ENCODE measurements at regions not wholly inside any gene's neighbourhood (a gene's known extent, or its start where the extent isn't known, plus 50 kb on each side); places are given as distances from the start of the nearest gene placed in this dataset.

DNA sequence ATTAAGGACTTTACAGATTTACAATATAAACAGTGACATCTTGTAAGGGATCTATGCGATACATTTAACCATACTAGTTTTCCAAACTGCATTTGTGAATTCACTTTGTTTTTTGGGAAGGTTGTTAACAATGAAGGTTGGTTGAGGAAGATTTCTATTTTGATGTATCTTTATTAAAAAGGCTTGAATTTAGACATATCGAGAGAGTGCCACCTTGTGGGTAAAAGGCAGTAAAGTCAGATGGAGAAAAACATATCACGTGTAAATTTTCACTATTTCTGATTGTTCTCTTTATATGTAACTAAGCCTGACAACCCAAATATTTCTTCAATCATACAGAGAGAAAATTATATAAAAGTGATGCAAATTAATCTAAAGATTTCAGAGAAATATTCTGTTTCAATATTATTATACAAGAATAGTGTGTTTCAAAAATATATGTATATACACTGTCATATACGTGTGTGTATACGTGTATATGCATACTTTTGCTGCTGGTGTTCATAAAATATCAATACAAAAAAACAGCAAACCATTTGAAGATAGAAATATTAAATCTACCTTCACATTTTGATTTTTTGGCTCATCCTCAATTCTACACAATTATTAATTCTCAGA lies 988.6 kb downstream of the SORCS1 start:
- DNase-seq, result no peak

DNA sequence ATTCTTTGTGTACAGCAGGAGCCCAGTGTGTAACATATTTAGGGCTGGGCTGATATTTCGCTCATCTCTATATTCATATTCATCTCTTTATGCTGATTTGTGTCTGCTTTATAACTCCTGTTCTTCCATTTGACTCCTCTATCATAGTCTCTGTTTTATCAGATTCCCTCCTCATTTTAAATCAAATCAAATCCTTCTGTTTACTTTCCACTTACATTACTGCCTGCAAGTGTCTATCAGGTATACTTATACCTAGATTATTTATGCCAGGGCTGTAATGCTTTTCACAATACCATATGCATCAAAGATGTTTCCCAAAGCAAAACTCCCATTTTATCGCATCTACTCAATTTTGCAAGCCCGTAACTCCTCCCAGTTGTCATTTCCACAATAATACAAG lies 990.7 kb downstream of the SORCS1 start:
- DNase-seq, result no peak

DNA sequence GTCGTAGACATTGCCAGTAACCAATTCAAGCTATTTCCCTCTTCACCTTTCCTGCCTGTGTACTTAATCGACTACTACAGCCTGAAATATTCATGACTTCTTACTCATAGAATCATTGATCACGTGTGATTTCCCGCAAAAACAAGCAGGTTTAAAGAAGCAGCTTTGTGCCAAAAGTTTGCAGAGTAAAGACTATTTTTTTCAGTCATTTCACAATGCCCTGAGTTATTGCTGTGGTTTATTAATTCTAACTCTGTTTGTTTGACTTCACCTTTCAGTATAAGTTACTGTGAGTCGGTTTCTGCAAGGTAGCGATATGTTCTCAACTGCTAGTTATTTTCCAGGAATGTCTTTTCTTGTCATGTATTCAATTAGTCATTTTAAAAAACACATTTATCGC lies 995.3 kb downstream of the SORCS1 start:
- DNase-seq, result no peak

DNA sequence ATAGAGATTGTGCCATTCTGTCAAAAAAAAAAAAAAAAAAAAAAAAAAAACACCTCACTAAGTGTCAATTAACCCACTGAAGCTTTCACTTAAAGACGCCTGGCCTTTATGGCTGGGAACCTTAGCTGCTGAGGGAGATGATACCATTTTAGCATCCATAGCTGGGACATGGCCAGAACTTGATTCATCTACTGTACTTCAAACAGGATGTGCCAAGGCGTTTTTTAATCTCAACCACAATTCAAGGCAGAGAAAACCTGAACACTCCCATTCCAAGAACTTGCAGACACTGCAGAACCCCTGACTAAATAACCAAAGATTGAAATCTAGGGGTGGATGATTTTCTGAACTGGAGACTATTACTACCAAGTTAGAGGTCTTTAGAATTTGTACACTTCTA lies 996.6 kb downstream of the SORCS1 start:
- no peak for DNase-seq

DNA sequence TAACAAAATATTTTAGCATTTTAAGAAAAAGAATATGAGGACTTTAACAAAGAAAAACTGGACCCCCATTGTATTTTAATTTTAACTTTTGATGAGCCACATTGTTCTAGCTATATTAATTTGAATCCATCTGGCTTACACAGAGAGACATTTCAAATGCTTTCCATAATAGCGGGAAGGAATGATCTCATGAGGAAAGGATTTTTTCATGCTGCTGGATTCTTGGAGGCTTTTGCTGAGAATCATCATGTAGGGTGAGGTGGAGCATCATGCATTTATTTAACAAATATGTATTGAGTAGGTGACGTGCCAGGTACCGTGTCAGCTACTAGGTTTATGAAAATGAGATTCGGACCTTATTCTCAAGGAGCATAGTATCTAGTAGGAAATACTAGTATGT lies 1006.3 kb downstream of the SORCS1 start:
- no peak for DNase-seq

DNA sequence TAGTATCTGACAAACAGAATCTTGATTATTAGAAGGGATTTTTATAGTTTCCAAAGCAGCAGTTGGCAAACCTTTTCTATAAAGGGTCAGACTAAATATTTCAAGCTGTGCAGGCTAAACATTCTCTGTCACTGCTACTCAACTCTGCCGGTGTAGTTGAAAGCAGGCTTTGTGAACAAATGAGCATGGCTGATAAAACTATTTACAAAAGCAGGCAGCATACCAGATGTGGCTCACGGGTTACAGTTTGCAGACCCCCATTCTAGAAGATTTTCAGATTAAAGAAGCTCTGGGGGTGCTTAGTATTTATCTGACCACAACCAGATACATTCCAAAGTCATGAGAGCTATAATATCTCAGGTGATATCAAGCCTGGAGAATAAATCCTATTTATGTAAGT lies 1017.5 kb downstream of the SORCS1 start:
- no peak for DNase-seq

DNA sequence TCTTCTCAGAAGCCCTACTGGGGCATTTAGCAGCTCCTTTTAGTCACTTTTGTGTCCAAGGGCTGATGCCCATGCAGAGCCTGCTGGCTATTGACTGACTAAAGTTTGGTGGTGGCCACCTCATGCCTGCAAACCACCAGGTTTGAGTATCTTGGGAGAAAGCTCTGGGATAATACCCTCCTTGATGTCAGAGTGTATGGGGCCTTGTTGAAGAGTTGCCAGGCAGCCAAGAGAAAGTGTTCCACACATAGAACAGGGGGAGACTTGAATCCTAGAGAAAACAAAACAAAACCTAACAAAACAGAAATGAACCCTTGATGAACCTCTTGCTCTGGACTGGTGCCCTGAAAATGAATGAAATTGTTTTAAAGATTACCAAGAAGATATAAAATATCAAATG lies 1024.6 kb downstream of the SORCS1 start:
- DNase-seq, result no peak

DNA sequence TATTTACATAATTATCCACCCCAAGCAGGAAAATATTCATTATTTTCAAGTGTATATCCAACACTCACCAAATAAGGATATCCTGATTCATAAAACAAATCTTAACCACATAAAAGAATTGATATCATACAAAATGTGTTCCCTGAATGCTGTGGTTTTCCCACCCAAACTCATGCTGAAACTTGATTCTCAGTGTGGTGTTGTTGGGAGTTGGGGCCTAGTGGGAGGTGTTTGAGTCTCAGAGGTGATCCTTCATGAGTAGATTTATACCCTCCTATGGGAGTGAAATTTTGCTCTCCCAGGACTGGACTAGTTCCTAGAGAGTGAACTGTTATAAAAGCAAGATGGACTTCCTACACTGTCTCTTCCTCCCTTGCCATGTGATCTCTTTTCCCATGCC lies 1028.3 kb downstream of the SORCS1 start:
- no peak for DNase-seq

DNA sequence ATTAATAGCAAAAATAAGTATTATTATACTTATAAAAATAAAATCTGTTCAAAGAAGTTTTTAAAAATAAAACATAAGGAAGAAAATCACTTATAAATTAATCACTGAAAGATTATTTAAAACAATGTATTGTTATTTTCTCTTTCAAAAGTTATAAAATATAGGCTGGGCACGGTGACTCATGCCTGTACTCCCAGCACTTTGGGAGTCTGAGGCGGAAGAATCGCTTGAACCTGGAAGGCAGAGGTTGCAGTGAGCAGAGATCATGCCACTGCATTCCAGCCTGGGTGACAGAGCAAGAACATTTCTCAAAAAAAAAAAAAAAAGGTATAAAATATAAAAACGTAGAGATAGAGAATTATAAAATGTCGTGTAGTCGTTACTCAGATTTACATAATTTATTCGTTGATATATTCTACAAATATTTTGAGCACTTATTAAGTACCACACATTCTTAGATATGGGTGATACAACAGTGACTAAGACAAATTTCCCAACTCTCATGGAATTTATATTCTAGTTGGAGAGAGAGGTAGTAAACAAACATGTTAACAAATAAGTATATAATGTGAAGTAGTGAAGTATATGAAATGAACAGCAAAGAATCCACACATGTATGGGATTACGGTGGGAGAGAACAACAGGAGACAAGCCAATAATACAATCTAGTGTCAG lies 1030.0 kb downstream of the SORCS1 start:
- no peak for DNase-seq

DNA sequence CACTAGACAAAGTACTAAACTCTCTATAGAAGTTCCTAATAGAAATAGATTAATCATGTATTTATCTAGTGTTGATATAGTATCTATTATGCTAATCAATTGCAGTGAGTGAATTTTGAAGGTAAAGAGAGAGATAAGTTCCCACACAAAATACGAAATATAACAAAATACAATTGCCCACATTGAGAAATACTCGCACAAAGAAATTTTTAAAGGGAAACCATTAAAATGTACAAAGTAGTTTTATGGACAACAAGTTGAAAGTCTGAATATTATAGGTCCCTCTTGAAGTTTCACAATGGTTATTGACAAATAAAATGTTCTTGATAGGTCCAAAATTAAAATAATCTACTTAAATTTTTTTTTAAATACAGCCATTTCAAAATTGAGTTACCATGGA lies 1031.1 kb downstream of the SORCS1 start:
- DNase-seq, result no peak

DNA sequence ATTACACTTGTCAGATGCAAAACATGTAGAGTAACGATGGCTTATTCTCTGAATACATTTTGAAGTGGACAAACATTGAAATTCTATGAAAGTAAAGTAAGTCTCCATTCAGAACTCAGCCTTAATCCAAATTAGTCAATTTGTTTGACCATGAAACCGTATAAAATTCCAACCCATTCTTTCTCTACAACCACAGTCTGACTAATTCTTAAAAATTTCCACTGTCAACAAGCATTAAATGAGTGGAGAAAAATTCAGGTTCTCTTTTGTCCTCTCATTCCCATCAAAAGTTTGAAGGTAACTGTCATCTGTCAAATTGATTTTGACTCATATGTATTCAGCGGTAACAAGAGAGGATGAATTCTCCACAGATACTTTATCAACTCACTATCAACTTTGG lies 1031.5 kb downstream of the SORCS1 start:
- no peak for DNase-seq

DNA sequence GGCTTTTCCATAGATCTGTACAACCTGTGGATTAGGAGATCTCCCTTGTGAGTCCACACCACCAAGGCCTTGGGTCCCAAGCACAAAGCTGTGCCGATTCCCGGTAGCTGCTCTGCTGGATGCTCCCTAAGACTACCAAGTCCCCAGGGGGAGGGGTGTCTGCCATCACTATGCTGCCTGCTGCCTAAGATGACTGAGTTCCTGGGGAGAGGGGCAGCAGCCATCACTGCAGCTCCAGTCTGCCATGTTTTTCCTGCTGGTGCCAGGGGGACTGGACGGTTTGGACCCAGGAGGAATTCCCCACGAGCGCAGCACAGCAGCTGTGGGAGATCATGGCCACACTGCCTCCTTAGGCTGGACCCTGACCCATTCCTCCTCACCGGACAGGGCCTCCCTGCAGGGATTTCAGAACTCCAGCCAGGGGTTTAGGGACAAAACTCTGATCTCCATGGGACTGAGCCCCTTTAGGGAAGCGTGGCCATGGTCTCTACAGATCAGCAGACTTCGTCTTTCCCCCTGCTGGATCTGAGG lies 1049.8 kb downstream of the SORCS1 start:
- no peak for DNase-seq

DNA sequence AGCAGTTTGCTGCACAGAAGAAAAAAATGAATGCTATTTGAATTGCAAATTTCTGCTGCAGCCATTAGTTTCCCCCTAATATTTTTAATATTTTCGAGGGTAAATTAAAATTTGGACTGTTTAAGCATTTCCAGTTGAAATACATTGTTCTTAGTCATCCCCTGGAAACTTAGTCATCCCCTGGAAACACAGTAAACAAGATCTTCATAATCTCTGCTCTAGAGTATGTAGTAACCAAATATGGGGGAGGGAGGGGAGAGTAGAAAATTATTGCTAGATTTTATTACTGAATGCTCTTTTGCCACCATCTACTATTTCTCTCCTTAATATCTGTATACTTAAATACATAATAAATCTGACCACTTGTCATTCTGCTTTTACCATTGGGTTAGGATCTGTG lies 1053.3 kb downstream of the SORCS1 start:
- no peak for DNase-seq

DNA sequence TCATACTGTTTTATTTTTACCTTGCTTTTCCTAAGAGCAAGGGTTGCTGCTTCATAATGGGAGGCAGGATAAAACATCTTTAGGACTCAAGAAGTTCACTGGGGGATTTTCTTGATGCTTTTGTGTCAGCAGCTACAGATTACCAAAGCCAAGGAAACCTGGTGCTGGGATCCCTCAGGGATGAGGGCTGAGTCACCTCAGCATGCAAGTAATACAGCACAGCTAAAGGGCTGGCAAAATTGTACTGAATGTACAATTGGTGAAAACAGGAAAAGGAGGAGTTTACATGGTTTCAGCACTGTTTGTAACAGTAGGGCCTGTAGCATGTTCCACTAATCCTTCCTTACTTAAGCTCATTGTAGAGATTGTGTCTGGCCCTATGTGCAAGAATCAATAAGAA lies 1056.8 kb downstream of the SORCS1 start:
- DNase-seq, result no peak

DNA sequence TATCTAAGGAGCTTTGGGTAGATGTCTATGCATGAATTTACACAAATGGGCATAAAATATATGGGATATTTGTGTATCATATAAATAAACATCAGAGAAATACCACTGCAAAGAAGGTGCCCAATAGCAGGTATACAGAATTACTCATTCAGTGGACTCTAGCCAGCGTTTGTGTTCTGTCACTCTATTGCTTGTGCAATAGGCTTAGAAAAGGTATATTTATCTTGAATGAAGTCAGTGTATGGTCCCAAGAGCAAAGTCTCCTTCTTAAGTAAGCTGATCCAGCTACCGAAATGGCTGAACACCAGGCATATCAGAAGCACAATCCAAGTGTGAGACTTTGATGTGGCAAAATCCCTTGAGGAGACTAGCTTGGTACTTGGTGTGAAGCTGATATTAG lies 1058.4 kb downstream of the SORCS1 start:
- no peak for DNase-seq

DNA sequence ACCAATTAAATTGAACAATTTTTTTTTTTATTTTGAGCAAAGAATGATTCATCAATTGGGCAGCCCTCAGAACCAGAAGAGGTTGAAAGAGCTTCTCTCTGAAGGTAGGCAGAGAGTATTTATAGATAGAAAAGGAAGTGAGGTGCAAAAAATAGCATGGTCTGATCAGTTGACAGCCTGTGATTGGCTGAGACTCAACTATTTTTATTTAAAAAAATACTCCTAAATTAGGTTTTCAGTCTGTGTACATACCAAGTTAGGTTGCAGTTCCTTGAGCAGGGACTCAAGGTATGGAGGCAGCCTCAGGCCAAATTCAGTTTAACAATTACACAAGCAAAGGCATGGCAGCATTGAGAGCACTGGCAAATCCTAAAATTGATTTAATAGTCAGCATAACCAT lies 1074.7 kb downstream of the SORCS1 start:
- no peak for DNase-seq

DNA sequence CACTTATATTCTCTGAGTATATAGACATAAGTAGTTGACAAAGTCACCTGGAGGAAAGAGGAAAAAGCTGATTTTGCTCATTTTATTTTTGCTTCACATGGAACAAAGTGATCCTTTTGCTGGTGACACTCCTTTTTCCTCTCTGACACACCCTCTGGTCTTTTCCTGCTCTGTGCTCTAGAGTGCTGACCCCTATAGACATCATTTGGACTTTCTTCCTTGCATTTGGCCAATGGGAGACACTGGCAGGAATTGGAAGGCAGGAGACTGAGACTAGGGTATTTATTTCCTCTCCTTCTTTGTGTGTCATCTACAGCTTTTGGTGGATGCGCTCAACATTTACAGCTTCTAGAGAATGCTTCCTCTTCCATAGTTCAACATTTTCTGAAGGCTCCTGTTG lies 1078.1 kb downstream of the SORCS1 start:
- no peak for DNase-seq

DNA sequence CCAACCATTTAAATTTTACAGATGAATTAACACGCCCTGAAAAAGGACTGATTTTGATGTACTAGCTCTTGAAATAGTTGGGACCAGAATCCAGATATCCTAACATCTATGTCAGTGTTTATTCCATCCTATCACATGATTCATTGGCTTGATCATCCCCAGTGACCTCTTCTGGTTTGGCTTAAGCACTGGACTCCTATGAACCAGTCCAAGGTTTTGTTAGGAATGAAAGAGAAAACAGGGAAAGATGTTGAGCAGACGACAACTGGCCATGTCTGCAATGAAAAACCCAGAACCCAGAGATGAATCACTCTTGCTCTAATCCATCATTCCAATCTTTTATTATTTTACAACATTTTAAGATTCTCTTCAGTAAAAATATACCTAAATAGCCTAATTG lies 1080.9 kb downstream of the SORCS1 start:
- DNase-seq, result no peak

DNA sequence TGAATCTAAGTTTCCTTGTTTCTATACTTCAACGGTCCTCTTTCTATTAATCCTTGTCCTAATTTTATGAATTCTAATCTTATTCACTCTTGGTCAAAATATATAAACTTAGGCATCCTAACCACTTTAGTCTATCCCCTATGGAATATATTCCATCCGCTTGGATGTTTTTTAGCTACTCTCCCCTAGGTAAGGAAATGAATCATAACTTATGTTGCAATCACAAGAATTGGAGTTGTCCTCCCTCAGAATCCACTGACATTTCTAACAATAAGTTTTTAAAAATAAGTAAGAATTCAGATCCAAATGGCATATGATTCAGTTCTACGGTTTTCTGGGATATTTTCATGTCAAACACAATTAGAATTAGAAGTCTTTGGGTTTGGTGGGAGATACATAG lies 1081.6 kb downstream of the SORCS1 start:
- no peak for DNase-seq

DNA sequence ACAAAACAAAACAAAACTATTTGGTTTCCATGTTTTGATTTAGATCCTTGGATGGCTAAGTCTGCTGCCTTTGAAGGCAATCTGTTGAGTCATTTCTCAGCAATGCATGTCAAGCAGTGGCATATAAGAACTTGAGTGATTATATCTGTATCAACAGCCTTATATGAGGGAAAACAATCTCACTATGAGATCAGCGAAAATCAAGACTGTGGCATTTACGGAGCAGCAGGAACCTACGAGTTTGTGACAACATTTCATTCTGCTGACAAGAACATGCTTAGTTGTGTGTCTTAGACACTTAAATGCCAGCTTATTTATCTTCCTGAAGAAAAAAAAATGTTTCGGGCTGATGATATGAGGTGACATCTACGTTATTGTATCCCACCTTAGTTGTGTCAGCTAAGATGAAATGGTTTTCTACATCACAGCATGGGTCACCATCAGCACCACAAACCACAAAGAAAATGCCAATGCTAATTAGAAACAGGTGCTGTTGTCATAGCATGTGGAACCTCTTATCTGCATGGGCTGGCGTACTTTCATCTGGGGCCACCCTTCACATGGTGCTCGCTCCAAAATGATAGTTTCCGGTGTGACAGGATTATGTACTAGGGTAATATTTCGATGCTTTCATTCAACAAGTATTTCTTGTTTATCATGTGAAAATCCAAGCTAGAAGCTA lies 1085.5 kb downstream of the SORCS1 start:
- no peak for DNase-seq

DNA sequence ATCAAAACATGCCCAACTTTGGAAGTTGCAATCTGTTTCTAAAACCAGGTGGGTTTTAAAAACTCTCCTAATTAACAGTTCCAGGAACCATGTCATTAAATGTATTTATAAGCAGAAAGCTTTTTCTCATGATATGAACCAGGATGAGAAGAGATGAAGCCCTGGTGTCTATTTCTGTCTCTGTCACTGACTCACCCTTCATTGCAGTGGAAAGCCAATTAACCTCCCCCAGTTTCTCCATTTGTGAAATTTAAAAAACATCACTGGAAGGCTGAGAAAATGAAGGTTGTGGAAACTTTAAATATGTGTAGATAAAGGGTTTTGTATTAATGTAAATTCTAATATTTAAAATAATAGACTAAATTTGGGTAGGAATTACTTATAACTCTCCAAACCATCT lies 1088.0 kb downstream of the SORCS1 start:
- no peak for DNase-seq

DNA sequence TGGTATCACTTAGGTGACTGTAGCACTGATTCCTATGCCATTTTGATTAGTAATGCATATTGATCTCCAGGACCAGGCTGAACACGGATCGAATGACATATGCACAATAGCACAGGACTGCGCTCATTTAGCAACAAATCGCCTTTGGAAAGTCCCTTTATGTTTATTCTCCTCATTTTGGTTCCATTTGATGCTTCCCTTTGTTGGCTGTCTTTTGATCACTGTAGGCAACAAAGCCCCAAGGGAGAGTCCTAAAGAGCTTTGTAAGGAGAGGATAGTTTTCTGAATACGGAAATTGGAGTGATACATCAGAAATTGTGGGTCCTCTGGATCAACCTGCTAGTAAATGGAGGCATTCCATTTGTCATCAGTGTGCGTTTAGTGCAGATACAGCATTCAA lies 1111.4 kb downstream of the SORCS1 start:
- DNase-seq, result no peak

DNA sequence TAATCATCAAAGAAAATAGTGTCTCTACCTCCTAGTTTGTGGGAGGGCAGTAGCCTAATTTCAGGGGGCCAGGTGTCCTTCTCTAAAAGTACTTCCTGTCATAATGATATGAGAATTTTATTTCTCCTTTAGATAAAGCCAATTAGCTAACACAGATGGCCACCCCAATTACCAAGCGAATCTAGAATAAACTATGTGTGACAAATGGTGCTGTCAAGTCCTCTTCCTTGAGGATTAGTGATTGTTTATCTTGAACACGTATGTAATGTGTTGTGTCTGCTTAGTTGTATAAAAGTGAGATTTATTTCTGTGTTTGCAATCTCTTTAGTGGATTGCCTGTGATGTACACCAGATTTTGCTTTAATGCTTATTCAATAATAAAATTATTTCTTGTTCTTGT lies 1120.0 kb downstream of the SORCS1 start:
- DNase-seq, result no peak

DNA sequence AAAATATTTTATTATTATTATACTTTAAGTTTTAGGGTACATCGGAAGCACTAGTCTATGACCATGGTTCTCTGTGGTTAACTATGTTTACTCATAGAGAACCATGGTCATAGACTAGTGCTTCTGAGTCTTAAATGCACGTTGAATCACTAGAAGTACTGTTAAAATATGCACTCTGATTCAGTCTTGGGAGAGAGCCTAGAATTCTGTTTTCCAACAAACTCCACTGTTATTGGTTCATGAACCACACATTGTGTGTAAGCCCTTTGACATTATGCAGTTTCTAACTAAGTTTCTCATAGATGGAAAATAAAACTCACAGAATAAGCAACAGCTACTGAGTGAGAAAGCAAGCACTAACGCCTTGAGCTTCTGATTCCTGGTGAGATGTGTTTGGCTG lies 1120.6 kb downstream of the SORCS1 start:
- no peak for DNase-seq

All from CD4-positive, alpha-beta T cell treated with Interleukin-1 beta for 1 hour (primary cell).